GM23338 (cell line): ENCODE measurements at regions not wholly inside any gene's neighbourhood (a gene's known extent, or its start where the extent isn't known, plus 50 kb on each side); places are given as distances from the start of the nearest gene placed in this dataset.

Experiments
- ATAC-seq: fragments of 200-7000 bp; cut with Tn5 transposase; 3 replicates; pipeline ENCODE4 v1.9.1; 2020
- DNase-seq: peaks from one replicate; pipeline ENCODE4 v3.0.0-alpha.2; 2015; ENCODE audit warnings: low spot score
- H2AFZ ChIP-seq: fragments of 200-600 bp; sonication (generic); 2 replicates; pipeline ENCODE4 v1.8.0; 2016; ENCODE audit warnings: antibody characterized with exemption, mild to moderate bottlenecking, moderate library complexity
- H3F3A ChIP-seq: fragments of 200-600 bp; sonication (generic); replicated peaks from 2 replicates; pipeline ENCODE4 v1.8.0; 2017; ENCODE audit warnings: antibody characterized with exemption, mixed run types, low read depth
- H3K27ac ChIP-seq: fragments of 200-600 bp; sonication (generic); 2 replicates; pipeline ENCODE4 v1.6.1; 2016; ENCODE audit warnings: low read depth
- H3K27me3 ChIP-seq: fragments of 200-600 bp; sonication (generic); 2 replicates; pipeline ENCODE4 v1.8.0; 2016; ENCODE audit warnings: mild to moderate bottlenecking, mixed run types, moderate library complexity; ENCODE audit not compliant: insufficient read depth
- H3K36me3 ChIP-seq: fragments of 200-600 bp; sonication (generic); 2 replicates; pipeline ENCODE4 v1.8.0; 2016; ENCODE audit warnings: mild to moderate bottlenecking; ENCODE audit not compliant: insufficient read depth
- H3K4me1 ChIP-seq: fragments of 200-600 bp; sonication (generic); 2 replicates; pipeline ENCODE4 v1.8.0; 2016; ENCODE audit warnings: mild to moderate bottlenecking, moderate library complexity; ENCODE audit not compliant: insufficient read depth
- H3K4me2 ChIP-seq: fragments of 200-600 bp; sonication (generic); 2 replicates; pipeline ENCODE4 v1.7.1; 2017; ENCODE audit warnings: mixed run types
- H3K4me3 ChIP-seq: fragments of 200-600 bp; sonication (generic); 2 replicates; pipeline ENCODE4 v1.6.1; 2016; ENCODE audit warnings: mixed run types
- H3K79me2 ChIP-seq: fragments of 200-600 bp; sonication (generic); replicated peaks from 2 replicates; pipeline ENCODE4 v1.8.0; 2017; ENCODE audit warnings: mild to moderate bottlenecking; ENCODE audit not compliant: insufficient read depth
- H3K9me2 ChIP-seq: fragments of 200-600 bp; sonication (generic); 2 replicates; pipeline ENCODE4 v1.8.0; 2017; ENCODE audit not compliant: insufficient read depth
- H4K20me1 ChIP-seq: fragments of 200-600 bp; sonication (generic); replicated peaks from 2 replicates; pipeline ENCODE4 v1.8.0; 2017; ENCODE audit warnings: mild to moderate bottlenecking; ENCODE audit not compliant: insufficient read depth
- H3K27ac Mint-ChIP-seq: 2 replicates; pipeline ENCODE4 v1.8.0; 2020; ENCODE audit warnings: inconsistent platforms, mild to moderate bottlenecking, moderate library complexity, mixed read lengths
- H3K27me3 Mint-ChIP-seq: 3 replicates; pipeline ENCODE4 v1.8.0; 2022; ENCODE audit warnings: low read depth, mild to moderate bottlenecking, moderate library complexity, mixed read lengths, inconsistent platforms; ENCODE audit not compliant: insufficient read depth, poor library complexity
- H3K36me3 Mint-ChIP-seq: 3 replicates; pipeline ENCODE4 v1.8.0; 2021; ENCODE audit warnings: low read depth, mild to moderate bottlenecking, inconsistent platforms, moderate library complexity, mixed read lengths
- H3K4me1 Mint-ChIP-seq: 3 replicates; pipeline ENCODE4 v1.8.0; 2020; ENCODE audit warnings: mild to moderate bottlenecking, inconsistent platforms, mixed read lengths
- H3K4me3 Mint-ChIP-seq: 3 replicates; pipeline ENCODE4 v1.8.0; 2021; ENCODE audit warnings: moderate library complexity, mild to moderate bottlenecking, inconsistent platforms, mixed read lengths
- H3K9me3 Mint-ChIP-seq: 3 replicates; pipeline ENCODE4 v1.8.0; 2020; ENCODE audit warnings: moderate library complexity, mild to moderate bottlenecking, inconsistent platforms, mixed read lengths
- CREB1 ChIP-seq: fragments of 250-450 bp; sonication (Bioruptor Pico); IDR thresholded peaks from 2 replicates; pipeline ENCODE4 v1.5.0; 2020; ENCODE audit warnings: low read depth, mild to moderate bottlenecking, moderate library complexity
- EZH2 ChIP-seq: fragments of 200-600 bp; sonication (generic); IDR thresholded peaks from one replicate; pipeline ENCODE4 v1.8.0; 2017; ENCODE audit warnings: antibody characterized with exemption, mild to moderate bottlenecking, low read depth; ENCODE audit not compliant: unreplicated experiment
- ZNF114 ChIP-seq: fragments of 250-450 bp; sonication (Bioruptor Pico); IDR thresholded peaks from 2 replicates; pipeline ENCODE4 v1.5.0; 2020; ENCODE audit warnings: mild to moderate bottlenecking, moderate library complexity
- ZNF331 ChIP-seq: fragments of 250-450 bp; sonication (Bioruptor Pico); IDR thresholded peaks from 2 replicates; pipeline ENCODE4 v1.5.0; 2020; ENCODE audit warnings: low read depth, mild to moderate bottlenecking, moderate library complexity
- TF ChIP-seq, protein P1 (sequence below): IDR thresholded peaks from 2 replicates; pipeline ENCODE4 v1.6.1; 2016; ENCODE audit warnings: antibody characterized with exemption
- TF ChIP-seq, protein P2 (sequence below), 2 experiments: fragments of 200-600 bp in 1 of 2; sonication (generic) in 1 of 2; conservative IDR thresholded peaks; 2 replicates each; pipeline versions ENCODE4 v1.5.1 to v1.6.1; 2016 to 2017; ENCODE audit warnings: antibody characterized with exemption in 2 of 2, low read depth in 2 of 2, mild to moderate bottlenecking in 2 of 2, moderate library complexity in 1 of 2
- TF ChIP-seq, protein P3 (sequence below): IDR thresholded peaks from one replicate; pipeline ENCODE4 v1.6.1; 2018; ENCODE audit warnings: antibody characterized with exemption; ENCODE audit not compliant: unreplicated experiment
- TF ChIP-seq, protein P4 (sequence below): fragments of 250-450 bp; sonication (Bioruptor Pico); IDR thresholded peaks from 2 replicates; pipeline ENCODE4 v1.5.0; 2020; ENCODE audit warnings: mild to moderate bottlenecking, moderate library complexity

DNA sequence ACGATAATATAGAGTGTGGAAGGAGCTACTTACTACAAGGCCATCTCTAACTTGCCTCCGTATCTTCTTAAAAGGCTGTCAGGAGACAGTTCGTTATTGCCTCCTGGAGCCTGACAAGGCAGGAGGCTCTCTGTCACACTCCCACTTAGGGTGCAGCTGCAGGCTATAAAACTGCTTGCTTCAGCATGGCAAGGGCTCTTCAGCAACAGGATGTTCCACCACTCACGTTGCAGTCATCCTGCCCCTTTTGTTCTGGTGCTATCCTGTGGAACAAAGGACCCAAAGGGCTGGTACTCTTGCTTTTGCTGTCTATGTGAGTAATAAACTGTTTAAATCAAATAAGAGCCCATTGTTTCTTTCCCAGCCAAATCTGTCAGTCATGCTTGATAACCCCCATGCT, 508.9 kb downstream of the NTRK2 start:
- Mint-ChIP-seq H3K27ac (no peak overlapping the region), H3K27me3 (peaks cover 4% of the 10 kb centered on the region), H3K4me1 (peaks cover 17% of the 10 kb centered on the region), H3K36me3 (no peaks in the 10 kb centered on the region), H3K4me3 (no peak overlapping the region), H3K9me3 (no peaks in the 10 kb centered on the region)
- ATAC-seq (peak; percentile 82), DNase-seq (peak; percentile 46)
- H3K27ac ChIP-seq: no peak overlapping the region
- H2AFZ ChIP-seq: peak overlapping the region; percentile 19
- peaks cover 7% of the 10 kb centered on the region for H3K4me1 ChIP-seq
- H3K4me3 ChIP-seq: no peak overlapping the region
- H3K9me2 ChIP-seq: no peaks in the 10 kb centered on the region
- TF ChIP-seq ZNF331 (CRISPR knock-in tag) (no peak), ZNF114 (no peak), CREB1 (no peak), EZH2 (no peak)
- TF ChIP-seq, protein P1, sequence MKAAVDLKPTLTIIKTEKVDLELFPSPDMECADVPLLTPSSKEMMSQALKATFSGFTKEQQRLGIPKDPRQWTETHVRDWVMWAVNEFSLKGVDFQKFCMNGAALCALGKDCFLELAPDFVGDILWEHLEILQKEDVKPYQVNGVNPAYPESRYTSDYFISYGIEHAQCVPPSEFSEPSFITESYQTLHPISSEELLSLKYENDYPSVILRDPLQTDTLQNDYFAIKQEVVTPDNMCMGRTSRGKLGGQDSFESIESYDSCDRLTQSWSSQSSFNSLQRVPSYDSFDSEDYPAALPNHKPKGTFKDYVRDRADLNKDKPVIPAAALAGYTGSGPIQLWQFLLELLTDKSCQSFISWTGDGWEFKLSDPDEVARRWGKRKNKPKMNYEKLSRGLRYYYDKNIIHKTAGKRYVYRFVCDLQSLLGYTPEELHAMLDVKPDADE: no peak
- TF ChIP-seq, protein P2, sequence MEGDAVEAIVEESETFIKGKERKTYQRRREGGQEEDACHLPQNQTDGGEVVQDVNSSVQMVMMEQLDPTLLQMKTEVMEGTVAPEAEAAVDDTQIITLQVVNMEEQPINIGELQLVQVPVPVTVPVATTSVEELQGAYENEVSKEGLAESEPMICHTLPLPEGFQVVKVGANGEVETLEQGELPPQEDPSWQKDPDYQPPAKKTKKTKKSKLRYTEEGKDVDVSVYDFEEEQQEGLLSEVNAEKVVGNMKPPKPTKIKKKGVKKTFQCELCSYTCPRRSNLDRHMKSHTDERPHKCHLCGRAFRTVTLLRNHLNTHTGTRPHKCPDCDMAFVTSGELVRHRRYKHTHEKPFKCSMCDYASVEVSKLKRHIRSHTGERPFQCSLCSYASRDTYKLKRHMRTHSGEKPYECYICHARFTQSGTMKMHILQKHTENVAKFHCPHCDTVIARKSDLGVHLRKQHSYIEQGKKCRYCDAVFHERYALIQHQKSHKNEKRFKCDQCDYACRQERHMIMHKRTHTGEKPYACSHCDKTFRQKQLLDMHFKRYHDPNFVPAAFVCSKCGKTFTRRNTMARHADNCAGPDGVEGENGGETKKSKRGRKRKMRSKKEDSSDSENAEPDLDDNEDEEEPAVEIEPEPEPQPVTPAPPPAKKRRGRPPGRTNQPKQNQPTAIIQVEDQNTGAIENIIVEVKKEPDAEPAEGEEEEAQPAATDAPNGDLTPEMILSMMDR (conservative IDR thresholded peaks at IDR 0.05; ENCODE audit: low read depth in 2 of 2): no peak
- TF ChIP-seq, protein P3, sequence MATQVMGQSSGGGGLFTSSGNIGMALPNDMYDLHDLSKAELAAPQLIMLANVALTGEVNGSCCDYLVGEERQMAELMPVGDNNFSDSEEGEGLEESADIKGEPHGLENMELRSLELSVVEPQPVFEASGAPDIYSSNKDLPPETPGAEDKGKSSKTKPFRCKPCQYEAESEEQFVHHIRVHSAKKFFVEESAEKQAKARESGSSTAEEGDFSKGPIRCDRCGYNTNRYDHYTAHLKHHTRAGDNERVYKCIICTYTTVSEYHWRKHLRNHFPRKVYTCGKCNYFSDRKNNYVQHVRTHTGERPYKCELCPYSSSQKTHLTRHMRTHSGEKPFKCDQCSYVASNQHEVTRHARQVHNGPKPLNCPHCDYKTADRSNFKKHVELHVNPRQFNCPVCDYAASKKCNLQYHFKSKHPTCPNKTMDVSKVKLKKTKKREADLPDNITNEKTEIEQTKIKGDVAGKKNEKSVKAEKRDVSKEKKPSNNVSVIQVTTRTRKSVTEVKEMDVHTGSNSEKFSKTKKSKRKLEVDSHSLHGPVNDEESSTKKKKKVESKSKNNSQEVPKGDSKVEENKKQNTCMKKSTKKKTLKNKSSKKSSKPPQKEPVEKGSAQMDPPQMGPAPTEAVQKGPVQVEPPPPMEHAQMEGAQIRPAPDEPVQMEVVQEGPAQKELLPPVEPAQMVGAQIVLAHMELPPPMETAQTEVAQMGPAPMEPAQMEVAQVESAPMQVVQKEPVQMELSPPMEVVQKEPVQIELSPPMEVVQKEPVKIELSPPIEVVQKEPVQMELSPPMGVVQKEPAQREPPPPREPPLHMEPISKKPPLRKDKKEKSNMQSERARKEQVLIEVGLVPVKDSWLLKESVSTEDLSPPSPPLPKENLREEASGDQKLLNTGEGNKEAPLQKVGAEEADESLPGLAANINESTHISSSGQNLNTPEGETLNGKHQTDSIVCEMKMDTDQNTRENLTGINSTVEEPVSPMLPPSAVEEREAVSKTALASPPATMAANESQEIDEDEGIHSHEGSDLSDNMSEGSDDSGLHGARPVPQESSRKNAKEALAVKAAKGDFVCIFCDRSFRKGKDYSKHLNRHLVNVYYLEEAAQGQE: no peak
- TF ChIP-seq, protein P4, sequence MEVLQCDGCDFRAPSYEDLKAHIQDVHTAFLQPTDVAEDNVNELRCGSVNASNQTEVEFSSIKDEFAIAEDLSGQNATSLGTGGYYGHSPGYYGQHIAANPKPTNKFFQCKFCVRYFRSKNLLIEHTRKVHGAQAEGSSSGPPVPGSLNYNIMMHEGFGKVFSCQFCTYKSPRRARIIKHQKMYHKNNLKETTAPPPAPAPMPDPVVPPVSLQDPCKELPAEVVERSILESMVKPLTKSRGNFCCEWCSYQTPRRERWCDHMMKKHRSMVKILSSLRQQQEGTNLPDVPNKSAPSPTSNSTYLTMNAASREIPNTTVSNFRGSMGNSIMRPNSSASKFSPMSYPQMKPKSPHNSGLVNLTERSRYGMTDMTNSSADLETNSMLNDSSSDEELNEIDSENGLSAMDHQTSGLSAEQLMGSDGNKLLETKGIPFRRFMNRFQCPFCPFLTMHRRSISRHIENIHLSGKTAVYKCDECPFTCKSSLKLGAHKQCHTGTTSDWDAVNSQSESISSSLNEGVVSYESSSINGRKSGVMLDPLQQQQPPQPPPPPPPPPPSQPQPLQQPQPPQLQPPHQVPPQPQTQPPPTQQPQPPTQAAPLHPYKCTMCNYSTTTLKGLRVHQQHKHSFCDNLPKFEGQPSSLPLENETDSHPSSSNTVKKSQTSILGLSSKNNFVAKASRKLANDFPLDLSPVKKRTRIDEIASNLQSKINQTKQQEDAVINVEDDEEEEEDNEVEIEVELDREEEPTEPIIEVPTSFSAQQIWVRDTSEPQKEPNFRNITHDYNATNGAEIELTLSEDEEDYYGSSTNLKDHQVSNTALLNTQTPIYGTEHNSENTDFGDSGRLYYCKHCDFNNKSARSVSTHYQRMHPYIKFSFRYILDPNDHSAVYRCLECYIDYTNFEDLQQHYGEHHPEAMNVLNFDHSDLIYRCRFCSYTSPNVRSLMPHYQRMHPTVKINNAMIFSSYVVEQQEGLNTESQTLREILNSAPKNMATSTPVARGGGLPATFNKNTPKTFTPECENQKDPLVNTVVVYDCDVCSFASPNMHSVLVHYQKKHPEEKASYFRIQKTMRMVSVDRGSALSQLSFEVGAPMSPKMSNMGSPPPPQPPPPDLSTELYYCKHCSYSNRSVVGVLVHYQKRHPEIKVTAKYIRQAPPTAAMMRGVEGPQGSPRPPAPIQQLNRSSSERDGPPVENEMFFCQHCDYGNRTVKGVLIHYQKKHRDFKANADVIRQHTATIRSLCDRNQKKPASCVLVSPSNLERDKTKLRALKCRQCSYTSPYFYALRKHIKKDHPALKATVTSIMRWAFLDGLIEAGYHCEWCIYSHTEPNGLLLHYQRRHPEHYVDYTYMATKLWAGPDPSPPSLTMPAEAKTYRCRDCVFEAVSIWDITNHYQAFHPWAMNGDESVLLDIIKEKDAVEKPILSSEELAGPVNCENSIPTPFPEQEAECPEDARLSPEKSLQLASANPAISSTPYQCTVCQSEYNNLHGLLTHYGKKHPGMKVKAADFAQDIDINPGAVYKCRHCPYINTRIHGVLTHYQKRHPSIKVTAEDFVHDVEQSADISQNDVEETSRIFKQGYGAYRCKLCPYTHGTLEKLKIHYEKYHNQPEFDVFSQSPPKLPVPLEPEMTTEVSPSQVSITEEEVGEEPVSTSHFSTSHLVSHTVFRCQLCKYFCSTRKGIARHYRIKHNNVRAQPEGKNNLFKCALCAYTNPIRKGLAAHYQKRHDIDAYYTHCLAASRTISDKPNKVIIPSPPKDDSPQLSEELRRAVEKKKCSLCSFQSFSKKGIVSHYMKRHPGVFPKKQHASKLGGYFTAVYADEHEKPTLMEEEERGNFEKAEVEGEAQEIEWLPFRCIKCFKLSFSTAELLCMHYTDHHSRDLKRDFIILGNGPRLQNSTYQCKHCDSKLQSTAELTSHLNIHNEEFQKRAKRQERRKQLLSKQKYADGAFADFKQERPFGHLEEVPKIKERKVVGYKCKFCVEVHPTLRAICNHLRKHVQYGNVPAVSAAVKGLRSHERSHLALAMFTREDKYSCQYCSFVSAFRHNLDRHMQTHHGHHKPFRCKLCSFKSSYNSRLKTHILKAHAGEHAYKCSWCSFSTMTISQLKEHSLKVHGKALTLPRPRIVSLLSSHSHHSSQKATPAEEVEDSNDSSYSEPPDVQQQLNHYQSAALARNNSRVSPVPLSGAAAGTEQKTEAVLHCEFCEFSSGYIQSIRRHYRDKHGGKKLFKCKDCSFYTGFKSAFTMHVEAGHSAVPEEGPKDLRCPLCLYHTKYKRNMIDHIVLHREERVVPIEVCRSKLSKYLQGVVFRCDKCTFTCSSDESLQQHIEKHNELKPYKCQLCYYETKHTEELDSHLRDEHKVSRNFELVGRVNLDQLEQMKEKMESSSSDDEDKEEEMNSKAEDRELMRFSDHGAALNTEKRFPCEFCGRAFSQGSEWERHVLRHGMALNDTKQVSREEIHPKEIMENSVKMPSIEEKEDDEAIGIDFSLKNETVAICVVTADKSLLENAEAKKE (CRISPR knock-in tag): peak; percentile 38; the same call in 1 of the 2 replicates
- no peaks in the 10 kb centered on the region for H3K27me3 ChIP-seq
- H3K36me3 ChIP-seq: no peaks in the 10 kb centered on the region
- no peaks in the 10 kb centered on the region for H3F3A ChIP-seq
- no peak overlapping the region for H3K4me2 ChIP-seq
- no peaks in the 10 kb centered on the region for H3K79me2 ChIP-seq
- no peaks in the 10 kb centered on the region for H4K20me1 ChIP-seq
